OCI-LY7 (cell line): ENCODE measurements at regions not wholly inside any gene's neighbourhood (a gene's known extent, or its start where the extent isn't known, plus 50 kb on each side); places are given as distances from the start of the nearest gene placed in this dataset.

ENCODE experiments used
- BruUV-seq: library from RNA; stranded (reverse); fragments of 400-500 nt; replicated peaks from 2 replicates; lab custom pipeline; 2021; lab: Mats Ljungman, UMichigan
- CTCF ChIA-PET: fragments of 300-600 bp; sonication (Branson Sonifier 250); formaldehyde crosslinking; loops from one replicate; lab custom pipeline; 2022; ENCODE audit warnings: antibody characterized with exemption; ENCODE audit not compliant: unreplicated experiment; lab: Charles Lee
- POLR2A ChIA-PET: fragments of 300-600 bp; sonication (Branson Sonifier 250); formaldehyde crosslinking; loops from one replicate; lab custom pipeline; 2022; ENCODE audit warnings: antibody characterized with exemption; lab: Charles Lee
- DNase-seq: peaks from one replicate; pipeline ENCODE4 v3.0.0-alpha.2; 2015; ENCODE audit warnings: low spot score
- H2AFZ ChIP-seq: fragments of 200-600 bp; sonication (generic), shearing (Covaris generic); 2 replicates; pipeline ENCODE4 v1.6.1; 2014; ENCODE audit warnings: mild to moderate bottlenecking, antibody characterized with exemption, low read length, moderate library complexity
- H3K27ac ChIP-seq: fragments of 200-600 bp; sonication (generic); 2 replicates; pipeline ENCODE4 v1.5.1; 2014; ENCODE audit warnings: mixed run types, low read depth, mild to moderate bottlenecking, moderate library complexity, low read length, inconsistent platforms; ENCODE audit not compliant: poor library complexity, severe bottlenecking
- H3K36me3 ChIP-seq: fragments of 200-600 bp; sonication (generic); 2 replicates; pipeline ENCODE4 v1.6.1; 2014; ENCODE audit warnings: mild to moderate bottlenecking, antibody characterized with exemption, low read length, moderate library complexity, mixed read lengths; ENCODE audit not compliant: insufficient read depth
- H3K4me1 ChIP-seq: fragments of 200-600 bp; sonication (generic); 2 replicates; pipeline ENCODE4 v1.5.1; 2014; ENCODE audit warnings: mild to moderate bottlenecking, low read length; ENCODE audit not compliant: insufficient read depth, poor library complexity, severe bottlenecking
- H3K4me2 ChIP-seq: fragments of 200-600 bp; sonication (generic); 2 replicates; pipeline ENCODE4 v1.6.1; 2014; ENCODE audit warnings: mild to moderate bottlenecking, low read length
- H3K4me3 ChIP-seq: fragments of 200-600 bp; sonication (generic); 2 replicates; pipeline ENCODE4 v1.5.1; 2014; ENCODE audit warnings: mild to moderate bottlenecking, low read depth, low read length; ENCODE audit not compliant: poor library complexity, severe bottlenecking
- H3K79me2 ChIP-seq: fragments of 200-600 bp; sonication (generic); 2 replicates; pipeline ENCODE4 v1.6.1; 2016; ENCODE audit warnings: low read depth, mild to moderate bottlenecking, low read length, moderate library complexity, mixed read lengths; ENCODE audit not compliant: insufficient read depth
- H3K9me2 ChIP-seq: fragments of 200-600 bp; sonication (generic); 2 replicates; pipeline ENCODE4 v1.6.1; 2016; ENCODE audit warnings: mild to moderate bottlenecking, low read length, mixed read lengths; ENCODE audit not compliant: insufficient read depth
- H3K9me3 ChIP-seq: fragments of 200-600 bp; sonication (generic); 2 replicates; pipeline ENCODE4 v1.6.1; 2014; ENCODE audit warnings: mild to moderate bottlenecking, mixed run types, low read length, mixed read lengths
- H4K20me1 ChIP-seq: fragments of 200-600 bp; sonication (generic); 2 replicates; pipeline ENCODE4 v1.6.1; 2014; ENCODE audit warnings: mild to moderate bottlenecking, antibody characterized with exemption, low read length, moderate library complexity, mixed read lengths; ENCODE audit not compliant: insufficient read depth
- EZH2phosphoT487 ChIP-seq: fragments of 200-600 bp; sonication (generic); IDR thresholded peaks from 2 replicates; pipeline ENCODE4 v1.6.1; 2018; ENCODE audit warnings: low read depth, borderline replicate concordance, mild to moderate bottlenecking, mixed run types, antibody characterized with exemption, low read length, moderate library complexity, mixed read lengths
- intact Hi-C: fragments of 100-400 bp; cut with micrococcal nuclease; formaldehyde crosslinking; loops from one replicate; pipeline ENCODE4 v1.10.0; 2022; ENCODE audit not compliant: unreplicated experiment
- TF ChIP-seq, protein P1 (sequence below): fragments of 200-600 bp; sonication (generic); conservative IDR thresholded peaks from 2 replicates; pipeline ENCODE4 v1.5.1; 2014; ENCODE audit warnings: mild to moderate bottlenecking, antibody characterized with exemption, low read length, moderate library complexity, mixed read lengths

DNA sequence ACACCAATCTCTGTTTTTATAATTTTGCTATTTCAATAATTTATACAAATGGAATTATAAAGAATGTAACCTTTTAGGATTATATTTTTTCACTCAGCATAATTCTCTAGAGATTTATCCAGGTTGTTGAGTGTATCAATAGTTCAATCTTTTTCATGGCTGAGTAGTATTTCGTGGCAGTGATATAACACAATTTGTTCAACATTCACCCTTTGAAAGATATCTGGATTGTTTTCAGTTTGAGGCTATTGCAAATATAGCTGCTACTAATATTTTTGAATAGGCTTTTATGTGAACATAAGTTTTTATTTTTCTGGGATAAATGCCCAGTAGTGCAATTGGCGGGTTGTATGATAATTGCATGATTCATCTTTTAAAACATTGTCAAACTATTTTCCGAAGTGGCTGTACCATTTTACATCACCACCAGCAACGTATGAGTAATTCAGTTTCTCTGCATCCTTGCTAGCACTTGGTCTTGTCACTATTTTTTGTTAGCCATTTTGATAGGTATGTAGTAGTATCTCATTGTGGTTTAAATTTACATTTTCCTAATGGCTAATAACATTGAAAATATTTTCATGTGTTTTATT, 55.6 kb upstream of the ABCD3 start:
- no TSS peak for BruUV-seq
- no peak overlapping the region for H3K4me2 ChIP-seq
- POLR2A ChIA-PET = no interaction called here

DNA sequence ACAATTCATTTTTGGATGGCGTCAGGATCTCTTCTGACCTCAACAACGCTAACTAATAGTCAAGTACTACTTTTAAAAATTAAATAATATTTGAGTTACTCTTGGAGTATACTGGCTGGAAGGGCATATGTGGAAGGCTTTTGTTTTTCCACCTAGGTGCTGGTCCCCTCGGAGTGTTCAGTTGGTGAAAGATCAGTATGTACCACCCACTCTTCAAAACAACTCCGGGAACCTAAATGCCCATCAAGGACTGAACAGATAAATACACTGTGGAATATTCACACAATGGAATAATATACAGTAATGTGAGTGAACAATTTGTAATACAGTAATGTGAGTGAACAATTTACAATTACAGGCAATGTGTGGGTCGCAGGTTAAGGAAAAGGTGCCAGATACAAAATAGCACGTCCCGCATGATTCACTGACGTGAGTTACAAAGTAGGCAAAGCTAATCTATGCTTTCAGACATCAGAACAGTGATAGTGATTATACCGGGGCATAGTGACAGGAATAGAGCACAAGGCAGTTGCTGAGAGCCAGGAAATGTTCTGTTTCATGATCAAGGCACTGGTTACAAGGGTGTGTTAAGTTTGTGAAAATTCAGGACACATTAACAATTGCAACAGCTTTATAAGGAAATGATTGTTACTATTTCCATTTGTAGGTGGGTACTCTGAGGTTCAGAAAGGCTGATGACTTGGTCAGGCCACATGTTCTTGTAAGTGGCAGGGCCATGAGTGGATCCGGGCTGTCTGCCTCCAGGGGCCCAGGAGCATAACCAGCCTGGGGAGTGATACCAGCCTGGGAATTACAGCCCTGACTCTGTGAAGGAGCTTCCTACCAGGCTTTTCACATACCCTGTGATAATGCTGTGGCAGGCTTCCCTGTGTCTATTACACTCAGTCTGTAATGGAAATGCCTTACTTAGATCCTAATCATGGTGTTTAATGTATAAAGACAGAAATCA, 59.3 kb upstream of the ABCD3 start:
- no peaks in the 10 kb centered on the region for H3K36me3 ChIP-seq
- no peaks in the 10 kb centered on the region for H3K9me2 ChIP-seq
- TF ChIP-seq, protein P1, sequence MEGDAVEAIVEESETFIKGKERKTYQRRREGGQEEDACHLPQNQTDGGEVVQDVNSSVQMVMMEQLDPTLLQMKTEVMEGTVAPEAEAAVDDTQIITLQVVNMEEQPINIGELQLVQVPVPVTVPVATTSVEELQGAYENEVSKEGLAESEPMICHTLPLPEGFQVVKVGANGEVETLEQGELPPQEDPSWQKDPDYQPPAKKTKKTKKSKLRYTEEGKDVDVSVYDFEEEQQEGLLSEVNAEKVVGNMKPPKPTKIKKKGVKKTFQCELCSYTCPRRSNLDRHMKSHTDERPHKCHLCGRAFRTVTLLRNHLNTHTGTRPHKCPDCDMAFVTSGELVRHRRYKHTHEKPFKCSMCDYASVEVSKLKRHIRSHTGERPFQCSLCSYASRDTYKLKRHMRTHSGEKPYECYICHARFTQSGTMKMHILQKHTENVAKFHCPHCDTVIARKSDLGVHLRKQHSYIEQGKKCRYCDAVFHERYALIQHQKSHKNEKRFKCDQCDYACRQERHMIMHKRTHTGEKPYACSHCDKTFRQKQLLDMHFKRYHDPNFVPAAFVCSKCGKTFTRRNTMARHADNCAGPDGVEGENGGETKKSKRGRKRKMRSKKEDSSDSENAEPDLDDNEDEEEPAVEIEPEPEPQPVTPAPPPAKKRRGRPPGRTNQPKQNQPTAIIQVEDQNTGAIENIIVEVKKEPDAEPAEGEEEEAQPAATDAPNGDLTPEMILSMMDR = no peak
- no peak for TF ChIP-seq EZH2phosphoT487
- no peaks in the 10 kb centered on the region for H4K20me1 ChIP-seq
- ChIA-PET CTCF (no interaction called here), POLR2A (interaction anchor here (0.6 kb wide), 1 partner anchor 46 kb away, joined by 4 read pairs; no protein-coding TSS in a partner anchor)
- H2AFZ ChIP-seq = no peak overlapping the region
- no peak overlapping the region for H3K4me3 ChIP-seq
- H3K27ac ChIP-seq = no peak overlapping the region
- intact Hi-C loops = no loop called here
- no peak for DNase-seq
- no TSS peak for BruUV-seq
- H3K79me2 ChIP-seq = no peaks in the 10 kb centered on the region
- no peaks in the 10 kb centered on the region for H3K4me1 ChIP-seq
- no peak overlapping the region for H3K4me2 ChIP-seq
- no peaks in the 10 kb centered on the region for H3K9me3 ChIP-seq

More for the DNA sequence above, 55.6 kb upstream of the ABCD3 start:
- intact Hi-C loops = no loop called here
- Histone ChIP-seq H3K4me3 (no peak overlapping the region), H2AFZ (no peak overlapping the region), H3K4me1 (no peaks in the 10 kb centered on the region), H4K20me1 (no peaks in the 10 kb centered on the region), H3K27ac (no peak overlapping the region), H3K79me2 (no peaks in the 10 kb centered on the region), H3K36me3 (no peaks in the 10 kb centered on the region), H3K9me2 (no peaks in the 10 kb centered on the region), H3K9me3 (no peaks in the 10 kb centered on the region)
- TF ChIP-seq EZH2phosphoT487 = no peak
- TF ChIP-seq, protein P1 = no peak
- DNase-seq = no peak
- CTCF ChIA-PET = no interaction called here
